DOHH2 (cell line): ENCODE measurements at regions not wholly inside any gene's neighbourhood (a gene's known extent, or its start where the extent isn't known, plus 50 kb on each side); places are given as distances from the start of the nearest gene placed in this dataset.

Experiments
- H3F3A ChIP-seq: fragments of 200-600 bp; sonication (generic), shearing (Covaris generic); 2 replicates; pipeline ENCODE4 v1.6.0; 2016; ENCODE audit warnings: antibody characterized with exemption, mild to moderate bottlenecking; ENCODE audit not compliant: control insufficient read depth, insufficient read depth
- H3K27ac ChIP-seq: fragments of 200-600 bp; sonication (generic); 2 replicates; pipeline ENCODE4 v1.5.1; 2014; ENCODE audit warnings: low read depth, mild to moderate bottlenecking, low read length, moderate library complexity
- H3K27me3 ChIP-seq: fragments of 200-600 bp; sonication (generic); 2 replicates; pipeline ENCODE4 v1.6.1; 2014; ENCODE audit warnings: mild to moderate bottlenecking, low read length, mixed read lengths; ENCODE audit not compliant: control insufficient read depth
- H3K36me3 ChIP-seq: fragments of 200-600 bp; sonication (generic); 2 replicates; pipeline ENCODE4 v1.6.1; 2014; ENCODE audit warnings: mild to moderate bottlenecking, low read length, moderate library complexity, mixed read lengths; ENCODE audit not compliant: control insufficient read depth
- H3K4me1 ChIP-seq: fragments of 200-600 bp; sonication (generic); 2 replicates; pipeline ENCODE4 v1.6.1; 2014; ENCODE audit warnings: mild to moderate bottlenecking, low read length, mixed read lengths; ENCODE audit not compliant: control insufficient read depth
- H3K4me2 ChIP-seq: fragments of 200-600 bp; sonication (generic); 2 replicates; pipeline ENCODE4 v1.6.0; 2014; ENCODE audit warnings: mild to moderate bottlenecking, low read length, moderate library complexity
- H3K4me3 ChIP-seq: fragments of 200-600 bp; sonication (generic); 2 replicates; pipeline ENCODE4 v1.5.1; 2014; ENCODE audit warnings: mild to moderate bottlenecking, low read length, mixed read lengths
- H3K79me2 ChIP-seq: fragments of 200-600 bp; sonication (generic); 2 replicates; pipeline ENCODE4 v1.6.1; 2014; ENCODE audit warnings: mild to moderate bottlenecking, low read length, mixed read lengths; ENCODE audit not compliant: control insufficient read depth
- H3K9me2 ChIP-seq: fragments of 200-600 bp; sonication (generic); replicated peaks from 2 replicates; pipeline ENCODE4 v1.6.1; 2014; ENCODE audit warnings: mild to moderate bottlenecking, low read length, mixed read lengths; ENCODE audit not compliant: control insufficient read depth
- H3K9me3 ChIP-seq: fragments of 200-600 bp; sonication (generic); 2 replicates; pipeline ENCODE4 v1.6.1; 2014; ENCODE audit warnings: antibody characterized with exemption, low read length, mixed read lengths; ENCODE audit not compliant: control insufficient read depth, insufficient read depth
- H4K20me1 ChIP-seq: fragments of 200-600 bp; sonication (generic); 2 replicates; pipeline ENCODE4 v1.6.0; 2014; ENCODE audit warnings: low read depth, mild to moderate bottlenecking, antibody characterized with exemption, low read length, moderate library complexity; ENCODE audit not compliant: control insufficient read depth, insufficient read depth
- EZH2phosphoT487 ChIP-seq: fragments of 200-600 bp; sonication (generic); IDR thresholded peaks from 2 replicates; pipeline ENCODE4 v1.6.1; 2017; ENCODE audit warnings: borderline replicate concordance, mild to moderate bottlenecking, antibody characterized with exemption, low read length, moderate library complexity, mixed read lengths
- TF ChIP-seq, protein P1 (sequence below): fragments of 200-600 bp; sonication (generic); IDR thresholded peaks from one replicate; pipeline ENCODE4 v1.5.1; 2014; ENCODE audit warnings: antibody characterized with exemption, mild to moderate bottlenecking, low read depth, low read length; ENCODE audit not compliant: poor library complexity, severe bottlenecking

DNA sequence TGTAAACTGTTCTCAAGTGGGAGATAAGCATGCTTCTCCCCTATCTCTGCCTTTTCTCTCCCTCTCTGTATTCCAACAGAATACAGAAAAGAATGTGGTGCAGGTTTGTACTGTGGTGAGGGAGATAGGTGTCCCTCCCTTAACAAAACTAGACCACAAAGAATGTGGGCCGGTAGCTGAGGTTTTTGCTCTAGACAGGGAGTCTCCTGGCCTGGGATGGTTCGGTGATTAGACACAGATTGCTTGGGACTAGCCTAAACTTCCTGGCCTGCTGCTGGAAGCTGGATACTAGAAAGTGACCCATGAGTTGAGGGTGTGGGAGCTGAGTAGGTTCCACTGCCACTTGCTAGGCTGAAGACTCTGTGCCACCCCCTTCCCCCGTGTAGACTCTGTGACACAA lies 143.0 kb downstream of the CXXC4 start:
- H3K27ac ChIP-seq = no peak overlapping the region
- H4K20me1 ChIP-seq = no peaks in the 10 kb centered on the region
- no peaks in the 10 kb centered on the region for H3K4me1 ChIP-seq
- no peaks in the 10 kb centered on the region for H3K9me2 ChIP-seq
- no peaks in the 10 kb centered on the region for H3K79me2 ChIP-seq
- H3K4me2 ChIP-seq = no peak overlapping the region
- no peaks in the 10 kb centered on the region for H3K27me3 ChIP-seq
- H3K4me3 ChIP-seq = no peak overlapping the region
- H3F3A ChIP-seq = no peaks in the 10 kb centered on the region
- TF ChIP-seq EZH2phosphoT487 = no peak
- TF ChIP-seq, protein P1, sequence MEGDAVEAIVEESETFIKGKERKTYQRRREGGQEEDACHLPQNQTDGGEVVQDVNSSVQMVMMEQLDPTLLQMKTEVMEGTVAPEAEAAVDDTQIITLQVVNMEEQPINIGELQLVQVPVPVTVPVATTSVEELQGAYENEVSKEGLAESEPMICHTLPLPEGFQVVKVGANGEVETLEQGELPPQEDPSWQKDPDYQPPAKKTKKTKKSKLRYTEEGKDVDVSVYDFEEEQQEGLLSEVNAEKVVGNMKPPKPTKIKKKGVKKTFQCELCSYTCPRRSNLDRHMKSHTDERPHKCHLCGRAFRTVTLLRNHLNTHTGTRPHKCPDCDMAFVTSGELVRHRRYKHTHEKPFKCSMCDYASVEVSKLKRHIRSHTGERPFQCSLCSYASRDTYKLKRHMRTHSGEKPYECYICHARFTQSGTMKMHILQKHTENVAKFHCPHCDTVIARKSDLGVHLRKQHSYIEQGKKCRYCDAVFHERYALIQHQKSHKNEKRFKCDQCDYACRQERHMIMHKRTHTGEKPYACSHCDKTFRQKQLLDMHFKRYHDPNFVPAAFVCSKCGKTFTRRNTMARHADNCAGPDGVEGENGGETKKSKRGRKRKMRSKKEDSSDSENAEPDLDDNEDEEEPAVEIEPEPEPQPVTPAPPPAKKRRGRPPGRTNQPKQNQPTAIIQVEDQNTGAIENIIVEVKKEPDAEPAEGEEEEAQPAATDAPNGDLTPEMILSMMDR = no peak
- no peaks in the 10 kb centered on the region for H3K36me3 ChIP-seq
- no peaks in the 10 kb centered on the region for H3K9me3 ChIP-seq

DNA sequence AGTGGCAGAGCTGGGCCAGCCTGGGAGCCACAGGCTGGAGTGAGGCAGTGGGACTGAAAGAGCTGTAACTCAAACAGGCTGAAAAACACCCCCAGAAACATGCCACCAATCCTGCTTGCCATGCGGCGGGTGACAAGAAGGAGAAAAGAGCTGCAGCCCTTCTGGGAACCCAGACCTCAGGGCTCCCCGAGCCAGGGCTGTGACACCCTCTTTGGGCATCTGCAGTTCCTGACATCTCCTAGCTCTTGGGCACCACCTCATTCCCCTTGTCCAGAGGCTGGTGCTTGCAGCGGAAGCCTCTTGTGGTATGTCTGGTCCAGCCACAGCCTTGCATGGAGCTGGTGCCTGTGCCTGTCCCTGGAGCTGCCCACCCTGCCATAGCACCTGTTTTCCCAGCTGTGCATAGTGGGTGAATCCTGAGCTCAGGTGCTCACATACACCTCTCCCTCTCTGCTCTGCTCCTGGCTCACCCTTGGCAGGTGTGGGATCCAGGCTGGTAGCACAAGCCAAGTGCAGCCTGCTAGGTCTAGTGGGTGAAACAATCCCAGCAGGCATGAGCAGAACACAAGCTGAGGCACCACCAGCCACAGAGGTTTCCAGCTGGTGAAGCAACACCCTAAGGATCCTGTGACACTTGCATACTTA lies 149.0 kb downstream of the CXXC4 start:
- no peaks in the 10 kb centered on the region for H3K4me1 ChIP-seq
- H4K20me1 ChIP-seq = no peaks in the 10 kb centered on the region
- TF ChIP-seq EZH2phosphoT487 = no peak
- H3K36me3 ChIP-seq = no peaks in the 10 kb centered on the region
- H3K9me2 ChIP-seq = no peaks in the 10 kb centered on the region
- no peak overlapping the region for H3K27ac ChIP-seq
- no peaks in the 10 kb centered on the region for H3F3A ChIP-seq
- H3K27me3 ChIP-seq = no peaks in the 10 kb centered on the region
- H3K9me3 ChIP-seq = peaks cover 4% of the 10 kb centered on the region; the same call in 1 of the 2 replicates
- H3K79me2 ChIP-seq = no peaks in the 10 kb centered on the region
- H3K4me2 ChIP-seq = no peak overlapping the region
- H3K4me3 ChIP-seq = no peak overlapping the region

DNA sequence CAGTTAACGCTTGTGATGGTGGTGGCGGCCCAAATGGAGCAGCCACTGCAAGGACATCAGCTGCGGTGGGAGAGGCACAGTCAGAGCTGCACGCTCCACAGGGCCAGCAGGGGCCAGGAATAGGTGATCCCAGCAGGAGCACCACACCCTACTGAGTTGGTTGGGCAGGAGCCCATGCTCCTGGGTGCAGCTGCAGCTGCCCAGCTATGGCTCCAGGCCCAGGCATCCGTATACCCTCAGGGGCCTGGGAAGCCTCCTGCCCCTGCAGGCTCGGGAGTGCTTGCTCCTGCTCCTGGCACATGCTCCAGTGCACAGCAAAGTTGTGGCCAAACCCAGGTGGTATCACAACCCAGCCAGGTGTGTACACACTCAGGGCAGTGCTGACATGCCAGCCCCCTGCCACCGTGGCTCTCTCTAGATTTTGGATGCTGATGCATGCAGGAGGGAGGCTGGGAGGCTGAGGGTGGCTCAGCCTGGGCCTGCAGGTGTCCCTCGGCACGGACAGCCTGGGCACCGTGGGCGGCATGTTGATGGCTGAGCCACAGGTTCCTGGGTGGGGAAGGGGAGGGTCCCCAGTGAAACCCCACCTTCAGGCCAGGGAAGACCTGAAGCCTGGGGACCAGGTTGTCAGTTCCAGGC lies 150.2 kb downstream of the CXXC4 start:
- Histone ChIP-seq H3K27ac (no peak overlapping the region), H3K4me3 (no peak overlapping the region), H3K4me1 (no peaks in the 10 kb centered on the region), H3F3A (no peaks in the 10 kb centered on the region), H4K20me1 (no peaks in the 10 kb centered on the region), H3K9me2 (no peaks in the 10 kb centered on the region), H3K36me3 (no peaks in the 10 kb centered on the region), H3K79me2 (no peaks in the 10 kb centered on the region), H3K27me3 (no peaks in the 10 kb centered on the region), H3K9me3 (peaks cover 4% of the 10 kb centered on the region; the same call in 1 of the 2 replicates), H3K4me2 (no peak overlapping the region)
- no peak for TF ChIP-seq EZH2phosphoT487
- TF ChIP-seq, protein P1 = no peak

DNA sequence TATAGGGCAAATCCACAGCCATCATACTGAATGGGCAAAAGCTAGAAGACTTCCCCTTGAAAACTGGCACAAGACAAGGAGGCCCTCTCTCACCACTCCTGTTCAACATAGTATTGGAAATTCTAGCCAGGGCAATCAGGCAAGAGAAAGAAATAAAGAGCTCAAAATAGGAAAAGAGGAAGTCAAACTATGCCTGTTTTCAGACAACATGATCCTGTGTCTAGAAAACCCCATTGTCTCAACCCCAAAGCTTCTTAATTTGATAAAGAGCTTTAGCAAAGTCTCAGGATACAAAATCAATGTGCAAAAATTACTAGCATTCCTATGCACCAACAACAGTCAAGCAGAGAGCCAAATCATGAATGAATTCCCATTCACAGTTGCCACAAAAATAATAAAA lies 160.3 kb downstream of the CXXC4 start:
- no peaks in the 10 kb centered on the region for H3K36me3 ChIP-seq
- TF ChIP-seq EZH2phosphoT487 = no peak
- TF ChIP-seq, protein P1 = no peak
- H3K9me3 ChIP-seq = no peaks in the 10 kb centered on the region
- no peak overlapping the region for H3K4me3 ChIP-seq
- no peaks in the 10 kb centered on the region for H3K9me2 ChIP-seq
- H4K20me1 ChIP-seq = no peaks in the 10 kb centered on the region
- no peak overlapping the region for H3K4me2 ChIP-seq
- no peaks in the 10 kb centered on the region for H3K4me1 ChIP-seq
- no peaks in the 10 kb centered on the region for H3F3A ChIP-seq
- H3K27ac ChIP-seq = no peak overlapping the region
- no peaks in the 10 kb centered on the region for H3K79me2 ChIP-seq
- H3K27me3 ChIP-seq = no peaks in the 10 kb centered on the region
